BE2C (cell line): ENCODE measurements at regions not wholly inside any gene's neighbourhood (a gene's known extent, or its start where the extent isn't known, plus 50 kb on each side); places are given as distances from the start of the nearest gene placed in this dataset.

Experiments
- DNase-seq: peaks from one replicate; pipeline ENCODE4 v3.0.0-alpha.2; 2020
- H3K27me3 ChIP-seq: fragments of 250-450 bp; sonication (Bioruptor Pico); 2 replicates; pipeline ENCODE4 v1.5.1; 2020; ENCODE audit warnings: mild to moderate bottlenecking
- H3K36me3 ChIP-seq: fragments of 250-450 bp; sonication (Bioruptor Pico); 2 replicates; pipeline ENCODE4 v1.5.1; 2020; ENCODE audit warnings: mild to moderate bottlenecking
- H3K4me1 ChIP-seq: fragments of 250-450 bp; sonication (Bioruptor Pico); 2 replicates; pipeline ENCODE4 v1.5.1; 2020
- H3K4me3 ChIP-seq: 2 replicates; pipeline ENCODE4 v1.5.1; 2011; ENCODE audit warnings: low read depth, low read length
- H3K9me3 ChIP-seq: fragments of 250-450 bp; sonication (Bioruptor Pico); 2 replicates; pipeline ENCODE4 v1.5.1; 2020
- TF ChIP-seq, protein P1 (sequence below): IDR thresholded peaks from 2 replicates; pipeline ENCODE4 v1.5.1; 2012; ENCODE audit warnings: mild to moderate bottlenecking, low read depth, low read length

DNA sequence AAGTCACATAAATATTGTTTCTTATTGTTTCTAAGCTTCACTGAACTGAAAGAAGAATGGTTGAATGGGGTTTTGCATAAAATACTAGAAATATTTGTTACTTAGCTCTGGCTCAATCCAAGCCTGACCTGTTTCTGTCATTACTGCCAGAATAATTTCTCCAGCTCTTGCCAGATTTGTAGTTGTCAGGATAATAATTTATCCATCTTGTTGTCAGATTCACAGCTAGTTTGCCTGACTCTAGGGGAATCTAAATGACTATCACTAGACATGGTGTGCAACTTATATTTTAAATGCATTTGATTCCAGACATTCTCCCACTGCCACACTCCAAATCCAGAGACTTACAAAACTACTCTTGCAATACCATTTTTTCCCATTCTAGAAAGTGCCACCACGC lies 422.7 kb downstream of the ZSWIM6 start:
- no peaks in the 10 kb centered on the region for H3K36me3 ChIP-seq
- TF ChIP-seq, protein P1, sequence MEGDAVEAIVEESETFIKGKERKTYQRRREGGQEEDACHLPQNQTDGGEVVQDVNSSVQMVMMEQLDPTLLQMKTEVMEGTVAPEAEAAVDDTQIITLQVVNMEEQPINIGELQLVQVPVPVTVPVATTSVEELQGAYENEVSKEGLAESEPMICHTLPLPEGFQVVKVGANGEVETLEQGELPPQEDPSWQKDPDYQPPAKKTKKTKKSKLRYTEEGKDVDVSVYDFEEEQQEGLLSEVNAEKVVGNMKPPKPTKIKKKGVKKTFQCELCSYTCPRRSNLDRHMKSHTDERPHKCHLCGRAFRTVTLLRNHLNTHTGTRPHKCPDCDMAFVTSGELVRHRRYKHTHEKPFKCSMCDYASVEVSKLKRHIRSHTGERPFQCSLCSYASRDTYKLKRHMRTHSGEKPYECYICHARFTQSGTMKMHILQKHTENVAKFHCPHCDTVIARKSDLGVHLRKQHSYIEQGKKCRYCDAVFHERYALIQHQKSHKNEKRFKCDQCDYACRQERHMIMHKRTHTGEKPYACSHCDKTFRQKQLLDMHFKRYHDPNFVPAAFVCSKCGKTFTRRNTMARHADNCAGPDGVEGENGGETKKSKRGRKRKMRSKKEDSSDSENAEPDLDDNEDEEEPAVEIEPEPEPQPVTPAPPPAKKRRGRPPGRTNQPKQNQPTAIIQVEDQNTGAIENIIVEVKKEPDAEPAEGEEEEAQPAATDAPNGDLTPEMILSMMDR: no peak
- peaks cover 9% of the 10 kb centered on the region for H3K27me3 ChIP-seq
- no peaks in the 10 kb centered on the region; the same call in 1 of the 2 replicates for H3K9me3 ChIP-seq
- no peak for DNase-seq
- H3K4me1 ChIP-seq: no peaks in the 10 kb centered on the region
- no peak overlapping the region for H3K4me3 ChIP-seq

DNA sequence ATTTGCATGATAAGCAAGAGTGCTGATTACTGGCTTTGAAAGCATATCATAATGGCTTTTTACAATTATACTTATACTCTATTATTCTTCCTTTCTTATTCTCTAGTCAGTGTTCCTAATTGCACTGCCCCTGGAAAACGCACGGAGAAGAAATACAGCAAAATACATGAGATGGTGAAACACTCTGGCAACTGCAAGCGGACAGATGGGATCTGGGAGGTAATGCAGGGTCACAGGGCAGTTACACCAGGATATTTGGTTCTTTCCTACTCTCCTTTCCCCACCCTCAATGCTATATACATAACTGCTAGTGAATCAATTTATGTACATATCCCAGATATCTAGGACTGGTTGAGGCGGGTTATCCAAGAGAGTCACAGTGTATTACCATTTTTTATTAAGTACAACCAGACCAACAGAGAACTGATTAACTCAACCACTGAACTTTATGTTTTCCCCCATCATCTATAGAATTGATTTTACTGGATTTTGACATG lies 423.7 kb downstream of the ZSWIM6 start:
- TF ChIP-seq, protein P1: no peak
- no peaks in the 10 kb centered on the region; the same call in 1 of the 2 replicates for H3K9me3 ChIP-seq
- no peaks in the 10 kb centered on the region for H3K4me1 ChIP-seq
- DNase-seq: no peak
- H3K27me3 ChIP-seq: peaks cover 9% of the 10 kb centered on the region
- no peaks in the 10 kb centered on the region for H3K36me3 ChIP-seq
- H3K4me3 ChIP-seq: no peak overlapping the region

GRCh38 chr5:61758711-61759110 lies 426.7 kb downstream of the ZSWIM6 start:
- no peaks in the 10 kb centered on the region for H3K9me3 ChIP-seq
- H3K36me3 ChIP-seq: no peaks in the 10 kb centered on the region
- TF ChIP-seq, protein P1: no peak
- no peaks in the 10 kb centered on the region for H3K4me1 ChIP-seq
- DNase-seq: no peak
- peaks cover 9% of the 10 kb centered on the region for H3K27me3 ChIP-seq
- H3K4me3 ChIP-seq: no peak overlapping the region

GRCh38 chr5:61765471-61765870 lies 433.4 kb downstream of the ZSWIM6 start:
- H3K9me3 ChIP-seq: no peaks in the 10 kb centered on the region
- peaks cover 9% of the 10 kb centered on the region for H3K27me3 ChIP-seq
- H3K36me3 ChIP-seq: no peaks in the 10 kb centered on the region
- no peak for DNase-seq
- TF ChIP-seq, protein P1: no peak
- no peaks in the 10 kb centered on the region for H3K4me1 ChIP-seq
- no peak overlapping the region for H3K4me3 ChIP-seq

- TF ChIP-seq, protein P1: no peak
- Histone ChIP-seq H3K36me3 (no peaks in the 10 kb centered on the region), H3K4me3 (no peak overlapping the region), H3K9me3 (no peaks in the 10 kb centered on the region), H3K27me3 (peaks cover 10% of the 10 kb centered on the region), H3K4me1 (no peaks in the 10 kb centered on the region)
- no peak for DNase-seq
Measured at GRCh38 chr5:61766141-61766540, 434.1 kb downstream of the ZSWIM6 start.

DNA sequence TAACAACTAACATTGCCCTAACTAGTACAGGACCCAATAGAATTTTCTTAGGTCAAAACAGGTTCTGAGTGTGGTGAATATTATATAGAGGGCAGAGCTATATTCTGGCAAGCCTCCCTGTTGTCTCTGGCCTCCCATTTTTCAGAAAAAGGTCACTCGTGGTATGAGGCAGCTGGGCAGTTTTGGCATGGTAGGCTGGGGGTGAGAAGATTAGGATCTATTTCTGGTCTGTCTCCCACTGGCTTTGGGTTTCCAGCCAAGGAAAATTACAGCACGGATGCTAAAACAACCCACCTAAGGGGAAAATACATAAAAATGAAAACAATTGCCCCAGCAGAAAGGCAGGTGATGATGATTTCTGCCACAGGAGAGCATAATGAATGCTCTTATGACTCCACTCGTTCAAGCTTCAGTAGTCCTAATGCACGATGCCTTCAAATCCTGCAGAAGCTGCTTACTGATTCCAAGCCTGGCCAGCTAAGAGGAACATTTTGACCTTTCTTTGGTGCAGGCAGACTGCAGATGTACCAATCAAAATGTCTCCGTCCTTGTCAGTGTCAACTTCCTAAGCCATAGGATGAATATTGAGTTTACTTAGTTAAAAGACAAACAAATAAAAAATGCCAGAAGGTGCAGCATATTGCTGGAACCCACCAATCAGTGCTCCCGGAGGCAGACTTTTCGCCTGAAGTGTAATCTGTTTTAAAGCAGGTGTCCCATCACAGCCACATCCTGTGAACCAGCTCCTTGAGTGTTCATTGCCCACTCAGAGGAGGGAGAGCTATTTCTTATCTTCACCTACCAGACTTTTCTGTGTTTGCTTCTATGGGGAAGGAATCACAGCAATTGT lies 435.4 kb downstream of the ZSWIM6 start:
- Histone ChIP-seq H3K9me3 (no peaks in the 10 kb centered on the region), H3K4me3 (no peak overlapping the region), H3K27me3 (peaks cover 20% of the 10 kb centered on the region), H3K4me1 (no peaks in the 10 kb centered on the region), H3K36me3 (no peaks in the 10 kb centered on the region)
- TF ChIP-seq, protein P1: no peak
- no peak for DNase-seq
